Bronchial epithelial cell (primary cell): ENCODE measurements at regions not wholly inside any gene's neighbourhood (a gene's known extent, or its start where the extent isn't known, plus 50 kb on each side); places are given as distances from the start of the nearest gene placed in this dataset.
A peak's percentile ranks its signal among the peaks of the same experiment; 100 is the strongest.

Experiments
- DNase-seq: peaks from one replicate; pipeline ENCODE4 v3.0.0-alpha.2; 2010; ENCODE audit warnings: low read depth
- FAIRE-seq: peaks from 2 replicates; lab custom pipeline; 2011; peaks lifted over from hg19 to GRCh38; lab: Jason Lieb, UNC
- H3K27me3 ChIP-seq: 2 replicates; pipeline ENCODE4 v1.5.1; 2011; ENCODE audit warnings: low read length; ENCODE audit not compliant: control insufficient read depth, insufficient read depth
- H3K36me3 ChIP-seq: 2 replicates; pipeline ENCODE4 v1.5.1; 2011; ENCODE audit warnings: low read length; ENCODE audit not compliant: control insufficient read depth, insufficient read depth
- H3K4me3 ChIP-seq: 2 replicates; pipeline ENCODE4 v1.5.1; 2011; ENCODE audit warnings: mild to moderate bottlenecking, low read depth, low read length, control low read depth
- CTCF ChIP-seq: IDR thresholded peaks from 2 replicates; pipeline ENCODE4 v1.5.1; 2011; ENCODE audit warnings: mild to moderate bottlenecking, moderate library complexity, low read length, control low read depth, inconsistent platforms; ENCODE audit not compliant: insufficient read depth, severe bottlenecking

- no peak overlapping the region for H3K4me3 ChIP-seq
- no peaks in the 10 kb centered on the region for H3K27me3 ChIP-seq
- no peak for FAIRE-seq
- no peak for TF ChIP-seq CTCF
- no peak for DNase-seq
- no peaks in the 10 kb centered on the region for H3K36me3 ChIP-seq
Observed at GRCh38 chr3:28669870-28670269, 321.2 kb upstream of the AZI2 start.

GRCh38 chr3:28672406-28672805 is 323.8 kb upstream of the AZI2 start:
- FAIRE-seq: no peak
- Histone ChIP-seq H3K27me3 (no peaks in the 10 kb centered on the region), H3K4me3 (no peak overlapping the region), H3K36me3 (no peaks in the 10 kb centered on the region)
- TF ChIP-seq CTCF: no peak
- no peak for DNase-seq

- FAIRE-seq: no peak
- DNase-seq: no peak
- H3K36me3 ChIP-seq: no peaks in the 10 kb centered on the region
- no peak for TF ChIP-seq CTCF
- no peak overlapping the region for H3K4me3 ChIP-seq
- no peaks in the 10 kb centered on the region for H3K27me3 ChIP-seq
Observed at GRCh38 chr3:28673446-28673845, 324.8 kb upstream of the AZI2 start.

GRCh38 chr3:28674212-28674611 is 325.6 kb upstream of the AZI2 start:
- no peak for DNase-seq
- Histone ChIP-seq H3K36me3 (no peaks in the 10 kb centered on the region), H3K27me3 (no peaks in the 10 kb centered on the region), H3K4me3 (no peak overlapping the region)
- peak; percentile 76 for FAIRE-seq
- no peak for TF ChIP-seq CTCF

GRCh38 chr3:28677581-28677980 is 329.0 kb upstream of the AZI2 start:
- DNase-seq (no peak), FAIRE-seq (no peak)
- no peaks in the 10 kb centered on the region for H3K36me3 ChIP-seq

More at GRCh38 chr3:28677581-28677980, 329.0 kb upstream of the AZI2 start:
- no peaks in the 10 kb centered on the region for H3K27me3 ChIP-seq
- TF ChIP-seq CTCF: no peak
- no peak overlapping the region for H3K4me3 ChIP-seq
